ENCODE measurements at regions not wholly inside any gene's neighbourhood (a gene's known extent, or its start where the extent isn't known, plus 50 kb on each side); places are given as distances from the start of the nearest gene placed in this dataset.

DNA sequence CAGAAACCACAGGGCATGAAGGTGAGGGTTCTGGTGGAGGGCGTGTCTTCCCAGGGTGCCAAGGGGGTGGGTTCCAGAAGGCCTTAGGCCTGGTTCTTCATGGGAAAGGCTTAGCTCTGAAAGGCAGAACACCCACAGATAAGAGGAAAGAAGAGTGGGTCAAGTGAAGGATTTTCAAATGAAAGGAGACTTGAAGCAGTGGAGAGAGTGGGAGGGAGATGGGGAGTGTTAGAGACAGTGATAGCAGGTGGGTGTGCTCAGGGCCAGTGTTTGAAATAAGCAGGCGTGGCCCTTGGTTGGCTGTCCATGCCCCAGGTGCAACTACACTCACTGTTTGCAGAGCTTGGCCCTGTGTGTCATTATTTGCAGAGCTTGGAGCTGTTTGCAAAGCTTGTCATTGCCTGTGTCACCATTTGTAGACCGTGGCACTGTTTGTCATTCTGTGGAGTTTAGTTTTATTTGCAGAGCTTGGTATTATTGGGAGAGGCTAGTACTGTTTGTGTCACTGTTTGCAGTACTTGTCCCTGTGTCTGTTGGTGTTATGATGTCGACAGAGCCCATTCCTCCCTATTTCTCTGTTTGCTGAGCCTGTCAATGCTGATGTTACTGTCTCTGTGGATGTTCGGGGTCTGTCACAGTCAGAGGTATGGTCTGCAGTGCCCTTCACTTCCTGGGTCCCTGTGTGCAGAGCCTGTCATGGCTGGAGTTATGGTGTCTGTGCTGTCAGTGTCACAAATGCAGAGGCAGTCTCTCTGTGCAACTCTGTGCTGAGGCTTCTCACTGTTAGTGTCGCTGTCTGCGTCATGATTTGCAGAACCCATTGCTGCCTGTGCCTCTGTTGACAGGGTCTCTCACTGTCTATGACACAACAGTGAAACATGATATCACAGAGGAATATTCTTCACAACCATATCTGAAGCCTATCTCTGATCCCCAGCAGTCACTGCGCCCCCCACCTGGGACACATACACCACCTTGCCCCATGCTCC lies 127.7 kb upstream of the LRFN2 start:
- DNase-seq: no peak

- DNase-seq: no peak
These were observed 127.0 kb upstream of the LRFN2 start for GRCh38 chr6:40714143-40714542.

- no peak for DNase-seq
These were observed 126.0 kb upstream of the LRFN2 start for GRCh38 chr6:40713002-40713719.

- DNase-seq: no peak
These were observed 123.6 kb upstream of the LRFN2 start for GRCh38 chr6:40710626-40711330.

DNA sequence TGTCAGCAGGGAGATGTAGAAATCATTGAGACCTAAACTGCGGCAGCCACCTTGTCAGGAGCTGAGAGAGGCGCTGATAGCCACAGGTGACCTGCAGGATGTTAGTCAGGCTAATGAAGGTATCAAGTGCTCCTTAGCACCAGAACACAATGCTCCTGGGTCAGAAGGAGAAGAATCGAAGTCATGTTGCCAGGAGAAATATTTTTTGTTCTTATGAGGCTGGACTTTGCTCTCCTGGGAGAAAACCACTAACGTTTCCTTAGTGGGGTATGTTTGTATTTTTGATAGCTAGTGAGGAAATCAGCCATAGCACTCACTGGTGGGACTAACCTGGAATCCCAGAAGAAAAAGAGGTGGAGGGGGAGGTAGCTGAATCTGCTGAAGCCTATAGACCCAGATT lies 120.9 kb upstream of the LRFN2 start:
- DNase-seq: no peak

DNA sequence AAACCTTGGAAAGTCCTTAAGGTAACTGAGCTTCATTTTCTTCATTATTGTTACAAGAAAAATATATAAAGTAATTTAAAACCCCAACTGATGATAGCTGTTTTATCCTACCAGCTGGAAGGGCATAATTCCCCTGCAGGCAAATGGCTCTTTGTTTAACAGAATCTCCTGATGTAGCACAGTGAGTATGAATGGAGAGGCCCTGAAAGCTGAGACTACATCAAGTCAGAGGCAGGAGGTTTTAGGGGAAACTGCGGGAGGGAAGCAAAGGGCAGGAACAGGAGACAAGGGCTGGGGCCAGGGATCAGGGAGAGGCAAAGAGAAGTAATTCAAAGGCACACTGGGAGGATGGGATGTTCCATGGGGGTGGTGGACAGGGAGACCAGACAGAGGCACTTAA lies 119.0 kb upstream of the LRFN2 start:
- no peak for DNase-seq

DNA sequence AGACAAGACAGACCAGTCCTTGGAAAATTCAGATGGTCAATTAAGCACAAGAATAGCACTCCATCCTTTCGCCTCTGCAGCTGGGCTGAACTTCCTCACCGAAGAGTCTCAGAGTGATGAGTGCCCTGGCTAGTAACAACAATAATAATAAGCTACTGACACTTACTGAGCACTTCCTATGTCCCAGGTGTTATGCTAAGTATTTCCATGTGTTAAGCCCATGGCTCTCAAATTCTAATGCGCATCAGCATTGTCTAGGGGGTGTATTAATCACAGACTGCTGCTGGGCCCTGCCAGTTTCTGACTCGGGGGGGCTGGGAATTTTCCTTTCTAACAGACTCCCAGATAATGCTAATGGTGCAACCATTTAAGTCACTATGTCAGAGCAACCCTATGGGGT lies 118.2 kb upstream of the LRFN2 start:
- no peak for DNase-seq

DNA sequence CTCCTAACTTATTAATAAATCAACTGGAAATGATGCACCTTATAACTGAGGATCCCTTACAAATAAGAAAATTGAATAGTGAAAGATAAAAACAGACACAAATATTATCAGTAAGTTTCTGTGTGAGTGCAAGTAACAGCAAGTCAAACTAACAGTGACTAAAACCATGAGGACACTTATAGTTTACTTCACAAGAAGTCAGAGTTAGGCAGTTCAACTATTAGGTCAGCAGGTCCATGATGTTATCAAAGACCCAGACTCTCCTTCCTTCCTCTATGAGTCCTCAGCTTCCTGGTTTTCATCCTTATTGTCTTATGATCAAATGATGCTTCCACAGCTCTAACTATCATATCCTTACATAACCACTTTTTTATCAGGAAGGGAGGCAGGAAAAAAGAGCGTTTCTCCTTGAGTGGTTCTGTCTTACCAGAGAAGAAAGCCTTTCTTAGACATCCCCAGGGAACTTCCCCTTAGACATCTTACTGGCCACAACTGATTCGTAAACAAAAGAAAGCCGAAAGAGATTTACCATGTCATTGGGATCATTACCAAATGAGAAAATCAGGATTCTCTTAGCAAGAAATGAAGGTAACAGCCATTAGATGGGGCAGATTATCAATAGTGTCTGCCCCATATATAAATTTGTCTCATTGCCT lies 114.3 kb upstream of the LRFN2 start:
- DNase-seq: no peak

- DNase-seq: no peak
These were observed 112.9 kb upstream of the LRFN2 start for GRCh38 chr6:40700006-40700580.

DNA sequence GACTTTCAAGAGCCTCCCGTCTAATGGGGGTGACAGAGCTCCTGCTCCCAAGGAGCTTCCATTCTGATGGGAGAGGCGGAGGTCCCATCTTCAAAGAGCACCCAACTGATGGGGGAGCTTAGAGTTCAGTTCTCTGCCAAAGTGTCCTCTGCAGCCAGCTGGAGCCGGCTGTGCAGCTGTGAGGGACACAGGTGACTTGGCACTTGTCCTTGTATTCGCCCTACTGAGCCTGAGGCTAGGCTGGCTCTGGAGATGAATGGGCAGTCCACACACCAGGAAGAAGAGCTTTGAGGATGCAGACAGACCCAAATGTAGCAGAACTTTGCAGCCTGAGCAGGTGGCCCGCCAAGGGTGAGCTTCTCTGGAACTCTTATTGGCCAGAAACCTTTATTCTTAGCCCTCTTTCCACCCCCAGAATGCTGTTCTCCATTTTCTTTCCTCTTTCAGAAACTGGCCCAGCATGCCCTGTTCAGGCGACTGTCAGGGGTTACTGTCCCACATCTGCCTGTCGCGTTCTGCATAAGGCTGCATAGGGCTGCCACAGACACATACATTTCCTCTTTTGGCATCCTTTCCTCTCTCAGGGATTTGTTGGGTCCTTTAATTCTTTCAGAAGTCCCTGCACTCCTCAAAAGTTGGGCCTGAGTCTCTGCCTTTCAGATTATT lies 108.7 kb upstream of the LRFN2 start:
- no peak for DNase-seq

GRCh38 chr6:40695114-40695513 lies 108.0 kb upstream of the LRFN2 start:
- DNase-seq: no peak

DNA sequence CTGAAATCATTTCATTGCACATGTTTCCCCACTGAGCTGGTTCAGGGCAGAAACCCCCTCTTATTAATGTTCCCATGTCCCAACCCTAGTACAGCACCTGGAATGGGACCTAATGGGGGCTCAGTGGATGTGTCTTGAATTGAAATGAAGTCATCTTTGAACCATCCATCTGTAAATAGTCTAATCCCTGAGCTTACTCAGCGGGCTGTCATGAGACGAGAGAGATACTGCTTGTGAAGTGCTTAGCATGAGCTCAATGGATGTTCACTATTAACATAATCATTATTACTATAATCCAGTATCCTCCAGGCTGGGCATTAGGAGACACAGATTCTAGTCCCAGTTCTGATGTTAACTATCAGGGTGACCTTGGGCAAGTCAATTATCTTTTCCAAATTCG lies 106.6 kb upstream of the LRFN2 start:
- no peak for DNase-seq

- DNase-seq: no peak
These were observed 105.2 kb upstream of the LRFN2 start for GRCh38 chr6:40692337-40692736.

GRCh38 chr6:40689185-40689584 lies 102.0 kb upstream of the LRFN2 start:
- DNase-seq: no peak

DNA sequence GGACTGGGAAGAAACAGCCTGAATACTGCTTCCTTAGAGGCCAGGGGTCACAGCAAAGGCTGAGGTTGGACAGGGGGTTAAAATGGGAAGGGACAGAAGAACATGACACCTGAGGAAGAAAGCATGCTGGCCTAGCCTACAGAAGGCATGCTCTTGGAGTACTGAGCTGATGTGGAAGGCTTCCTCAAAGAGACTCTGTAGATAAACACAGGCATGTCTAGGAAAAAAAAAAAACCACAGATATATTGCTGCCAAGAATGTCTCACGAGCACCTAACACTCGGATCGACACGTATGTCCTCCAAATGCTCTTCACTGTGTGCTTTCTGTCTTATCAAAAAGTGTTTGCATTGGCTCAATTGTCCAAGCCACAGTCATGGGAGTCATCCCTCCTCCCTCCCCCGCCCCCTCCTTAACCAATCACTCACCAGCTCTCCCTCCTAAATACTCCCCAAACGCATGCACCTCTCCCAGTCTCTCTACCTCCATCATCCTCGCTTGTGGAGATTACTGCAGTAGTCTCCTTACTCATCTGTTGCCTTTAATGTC lies 101.1 kb upstream of the LRFN2 start:
- no peak for DNase-seq

- DNase-seq: no peak
These were observed 98.7 kb upstream of the LRFN2 start for GRCh38 chr6:40685862-40686261.

DNA sequence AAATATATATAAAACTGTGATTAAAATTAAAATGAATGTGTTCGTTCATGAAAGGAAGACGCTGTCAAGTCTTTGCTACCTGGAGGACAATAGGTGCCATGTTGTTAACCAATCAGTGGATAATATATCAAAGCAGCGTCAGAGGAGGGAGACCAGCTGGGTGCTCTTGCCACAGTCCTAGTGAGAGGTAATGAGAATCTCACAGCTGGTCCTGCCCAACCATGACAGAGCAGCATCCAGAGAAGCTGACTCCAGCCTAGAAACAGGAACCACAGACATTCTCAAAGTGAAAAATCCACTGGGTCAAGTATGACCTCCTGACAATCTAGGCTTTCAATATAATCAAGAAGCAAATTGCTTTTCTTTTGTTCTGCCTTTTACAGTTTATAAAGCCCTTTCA lies 94.5 kb upstream of the LRFN2 start:
- DNase-seq: no peak

- DNase-seq: no peak
These were observed 91.8 kb upstream of the LRFN2 start for GRCh38 chr6:40678941-40679340.

GRCh38 chr6:40674170-40674569 lies 87.0 kb upstream of the LRFN2 start:
- DNase-seq: no peak

DNA sequence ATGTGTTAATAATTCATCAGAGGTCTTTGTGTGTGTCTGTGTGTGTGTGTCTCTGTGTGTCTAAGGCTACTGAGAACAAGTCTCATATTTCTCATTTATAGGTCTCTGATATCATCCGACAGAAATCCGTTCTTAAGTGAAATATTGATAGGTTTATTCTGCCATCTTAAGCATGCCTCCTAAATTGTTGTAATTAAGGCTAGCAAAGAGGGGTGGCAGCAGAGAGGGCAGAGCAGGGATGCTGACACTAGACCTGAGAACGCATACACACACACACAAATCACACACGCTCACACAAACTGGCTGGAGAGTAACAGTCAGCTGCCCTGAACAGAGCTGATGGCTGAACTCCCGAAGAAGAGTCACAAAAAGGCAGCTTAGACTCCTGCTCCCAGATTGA lies 84.9 kb upstream of the LRFN2 start:
- no peak for DNase-seq

GRCh38 chr6:40671694-40672050 lies 84.5 kb upstream of the LRFN2 start:
- no peak for DNase-seq
